Nephron progenitor cell (in vitro differentiated cells): ENCODE measurements at regions not wholly inside any gene's neighbourhood (a gene's known extent, or its start where the extent isn't known, plus 50 kb on each side); places are given as distances from the start of the nearest gene placed in this dataset.
A peak's percentile ranks its signal among the peaks of the same experiment; 100 is the strongest.

ENCODE experiments used
- DNase-seq: peaks from one replicate; pipeline ENCODE4 v3.0.0; 2021
- H3K27ac Mint-ChIP-seq: 2 replicates; pipeline ENCODE4 v1.8.0; 2021; ENCODE audit warnings: mild to moderate bottlenecking, moderate library complexity, mixed read lengths
- H3K27me3 Mint-ChIP-seq: 2 replicates; pipeline ENCODE4 v1.8.0; 2021; ENCODE audit warnings: mild to moderate bottlenecking, low read depth, mixed read lengths; ENCODE audit not compliant: poor library complexity
- H3K36me3 Mint-ChIP-seq: 2 replicates; pipeline ENCODE4 v1.8.0; 2021; ENCODE audit warnings: low read depth, mixed read lengths
- H3K4me1 Mint-ChIP-seq: 2 replicates; pipeline ENCODE4 v1.8.0; 2021; ENCODE audit warnings: mixed read lengths
- H3K4me3 Mint-ChIP-seq: 2 replicates; pipeline ENCODE4 v1.8.0; 2021; ENCODE audit warnings: mild to moderate bottlenecking, moderate library complexity, mixed read lengths
- H3K9me3 Mint-ChIP-seq: 2 replicates; pipeline ENCODE4 v1.8.0; 2021; ENCODE audit warnings: mild to moderate bottlenecking, moderate library complexity, mixed read lengths
- TF ChIP-seq, protein P1 (sequence below): fragments of 200-600 bp; sonication (generic); IDR thresholded peaks from 2 replicates; pipeline ENCODE4 v1.5.0; 2021; ENCODE audit warnings: antibody characterized with exemption

DNA sequence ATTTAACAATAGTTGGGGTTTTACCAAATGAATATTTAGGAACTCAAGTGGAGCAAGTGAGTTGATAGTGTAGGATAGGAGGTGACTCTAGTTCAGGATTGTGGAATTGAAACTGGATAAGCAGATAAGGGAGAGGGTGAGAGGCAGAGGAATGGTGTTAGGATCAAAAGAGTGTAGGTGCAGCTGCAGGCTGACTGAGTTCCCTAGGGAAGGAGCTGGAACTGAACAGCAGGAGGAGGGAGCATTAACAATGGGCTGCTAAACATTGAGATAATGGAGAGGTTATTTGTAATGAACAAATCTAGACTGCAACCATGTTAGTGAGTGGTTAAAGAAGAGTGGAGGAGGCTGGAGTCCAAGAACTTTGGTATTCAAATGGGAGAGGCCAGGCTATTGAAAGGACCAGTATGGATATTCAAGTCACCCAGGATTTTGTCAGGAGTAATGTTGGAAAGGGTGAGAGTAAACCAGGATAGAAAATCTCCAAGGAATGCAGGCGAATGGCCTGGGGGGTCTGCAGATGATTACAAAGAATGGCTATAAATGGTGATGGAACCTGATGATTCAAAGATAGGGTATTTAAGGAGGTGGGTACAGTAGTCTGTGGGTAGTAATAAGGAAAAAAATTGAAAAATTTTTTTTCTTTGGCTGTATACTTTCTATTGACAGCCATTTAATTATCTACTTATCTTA lies 497.1 kb upstream of the TENM3 start:
- Mint-ChIP-seq H3K36me3 (no peaks in the 10 kb centered on the region), H3K27ac (no peak overlapping the region), H3K4me3 (no peak overlapping the region), H3K9me3 (peaks cover 4% of the 10 kb centered on the region), H3K4me1 (no peaks in the 10 kb centered on the region), H3K27me3 (no peaks in the 10 kb centered on the region)
- DNase-seq = no peak
- TF ChIP-seq, protein P1, sequence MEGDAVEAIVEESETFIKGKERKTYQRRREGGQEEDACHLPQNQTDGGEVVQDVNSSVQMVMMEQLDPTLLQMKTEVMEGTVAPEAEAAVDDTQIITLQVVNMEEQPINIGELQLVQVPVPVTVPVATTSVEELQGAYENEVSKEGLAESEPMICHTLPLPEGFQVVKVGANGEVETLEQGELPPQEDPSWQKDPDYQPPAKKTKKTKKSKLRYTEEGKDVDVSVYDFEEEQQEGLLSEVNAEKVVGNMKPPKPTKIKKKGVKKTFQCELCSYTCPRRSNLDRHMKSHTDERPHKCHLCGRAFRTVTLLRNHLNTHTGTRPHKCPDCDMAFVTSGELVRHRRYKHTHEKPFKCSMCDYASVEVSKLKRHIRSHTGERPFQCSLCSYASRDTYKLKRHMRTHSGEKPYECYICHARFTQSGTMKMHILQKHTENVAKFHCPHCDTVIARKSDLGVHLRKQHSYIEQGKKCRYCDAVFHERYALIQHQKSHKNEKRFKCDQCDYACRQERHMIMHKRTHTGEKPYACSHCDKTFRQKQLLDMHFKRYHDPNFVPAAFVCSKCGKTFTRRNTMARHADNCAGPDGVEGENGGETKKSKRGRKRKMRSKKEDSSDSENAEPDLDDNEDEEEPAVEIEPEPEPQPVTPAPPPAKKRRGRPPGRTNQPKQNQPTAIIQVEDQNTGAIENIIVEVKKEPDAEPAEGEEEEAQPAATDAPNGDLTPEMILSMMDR = no peak

DNA sequence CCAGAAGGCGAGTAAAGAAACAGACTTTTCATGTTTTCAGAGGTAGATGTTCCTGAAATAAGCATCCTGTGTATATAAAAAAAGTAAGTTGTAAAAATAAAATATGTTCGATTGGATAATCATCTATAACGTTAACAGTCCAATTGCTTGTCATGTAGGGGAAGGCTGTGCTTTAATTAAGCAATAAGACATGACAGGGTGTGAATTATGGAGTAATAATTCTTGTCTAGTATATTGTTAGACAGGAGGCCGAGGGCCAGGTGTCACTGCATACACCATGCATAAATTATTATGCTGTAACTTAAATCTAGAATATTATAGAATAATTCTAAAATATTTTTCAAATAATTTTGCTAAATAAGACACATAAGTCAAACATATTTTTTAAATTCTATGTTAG lies 494.6 kb upstream of the TENM3 start:
- H3K4me1 Mint-ChIP-seq = no peaks in the 10 kb centered on the region
- TF ChIP-seq, protein P1 = no peak
- no peak overlapping the region for H3K27ac Mint-ChIP-seq
- H3K4me3 Mint-ChIP-seq = no peak overlapping the region
- DNase-seq = no peak
- H3K36me3 Mint-ChIP-seq = no peaks in the 10 kb centered on the region
- no peaks in the 10 kb centered on the region for H3K27me3 Mint-ChIP-seq
- no peaks in the 10 kb centered on the region for H3K9me3 Mint-ChIP-seq

DNA sequence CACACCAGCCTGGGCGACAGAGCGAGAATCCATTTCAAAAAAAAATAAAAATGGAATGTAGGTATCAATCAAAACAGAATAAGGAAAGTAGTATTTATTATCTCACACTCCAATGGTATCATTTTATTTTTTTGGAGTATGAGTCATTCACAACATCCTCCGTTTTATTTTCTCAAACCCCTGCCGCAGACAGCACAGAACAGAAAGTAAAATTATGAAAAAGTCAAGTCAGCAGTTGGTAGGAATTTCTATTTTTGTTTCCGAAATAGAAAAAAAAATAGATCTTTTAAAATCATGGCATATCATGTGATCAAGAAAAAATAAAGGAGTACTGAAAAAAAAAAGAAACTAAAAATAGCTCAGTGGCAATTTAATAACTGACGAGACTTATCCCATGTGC lies 490.7 kb upstream of the TENM3 start:
- DNase-seq = no peak
- H3K27ac Mint-ChIP-seq = no peak overlapping the region
- no peaks in the 10 kb centered on the region for H3K9me3 Mint-ChIP-seq
- no peak overlapping the region for H3K4me3 Mint-ChIP-seq
- no peaks in the 10 kb centered on the region for H3K36me3 Mint-ChIP-seq
- peaks cover 19% of the 10 kb centered on the region for H3K4me1 Mint-ChIP-seq
- H3K27me3 Mint-ChIP-seq = no peaks in the 10 kb centered on the region
- TF ChIP-seq, protein P1 = no peak

DNA sequence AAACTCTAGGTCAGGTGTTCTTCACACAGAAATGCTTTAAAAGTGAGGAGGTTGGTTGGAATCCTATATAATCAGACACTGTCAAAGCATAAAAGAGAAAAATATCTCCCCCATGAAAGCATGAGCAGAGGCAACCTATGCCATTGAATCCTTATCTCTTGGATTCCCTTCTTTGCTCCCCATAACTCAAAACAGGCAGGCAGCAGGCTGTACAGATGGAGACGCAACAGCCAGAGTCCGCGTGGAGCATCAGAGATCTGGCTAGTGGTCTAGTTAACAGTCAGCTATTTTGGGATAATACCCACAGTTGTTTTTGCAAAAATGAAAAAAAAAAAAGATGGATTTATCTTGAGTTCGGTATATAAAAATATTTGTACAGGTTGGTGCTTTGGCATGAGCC lies 490.0 kb upstream of the TENM3 start:
- Mint-ChIP-seq H3K36me3 (no peaks in the 10 kb centered on the region), H3K27ac (no peak overlapping the region)

DNA sequence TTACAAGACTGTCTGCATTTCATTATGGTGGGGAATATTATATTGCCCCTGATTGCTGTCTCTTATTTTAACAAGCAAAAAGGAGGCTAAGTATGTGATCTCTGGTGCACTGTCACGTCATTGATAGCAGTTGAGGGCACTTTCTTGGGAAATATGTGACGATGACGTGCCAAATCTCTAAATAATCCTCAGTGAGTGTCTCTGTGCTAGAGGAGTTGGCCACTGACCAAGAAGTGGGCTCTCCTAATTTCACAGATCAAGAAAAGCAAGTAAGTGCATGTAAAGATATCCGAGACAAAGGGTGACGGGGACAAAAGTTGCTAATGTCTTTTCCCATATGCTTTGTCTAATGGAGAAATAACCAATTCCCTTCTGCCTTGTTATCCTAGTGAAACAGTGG lies 487.4 kb upstream of the TENM3 start:
- TF ChIP-seq, protein P1 = no peak
- no peak overlapping the region for H3K4me3 Mint-ChIP-seq
- H3K27ac Mint-ChIP-seq = no peak overlapping the region
- DNase-seq = no peak
- H3K9me3 Mint-ChIP-seq = no peaks in the 10 kb centered on the region
- H3K36me3 Mint-ChIP-seq = no peaks in the 10 kb centered on the region
- peaks cover 27% of the 10 kb centered on the region for H3K4me1 Mint-ChIP-seq
- H3K27me3 Mint-ChIP-seq = no peaks in the 10 kb centered on the region

More for the DNA sequence above, 490.0 kb upstream of the TENM3 start:
- Mint-ChIP-seq H3K9me3 (no peaks in the 10 kb centered on the region), H3K27me3 (no peaks in the 10 kb centered on the region), H3K4me1 (peaks cover 26% of the 10 kb centered on the region), H3K4me3 (no peak overlapping the region)
- TF ChIP-seq, protein P1 = no peak
- DNase-seq = no peak

DNA sequence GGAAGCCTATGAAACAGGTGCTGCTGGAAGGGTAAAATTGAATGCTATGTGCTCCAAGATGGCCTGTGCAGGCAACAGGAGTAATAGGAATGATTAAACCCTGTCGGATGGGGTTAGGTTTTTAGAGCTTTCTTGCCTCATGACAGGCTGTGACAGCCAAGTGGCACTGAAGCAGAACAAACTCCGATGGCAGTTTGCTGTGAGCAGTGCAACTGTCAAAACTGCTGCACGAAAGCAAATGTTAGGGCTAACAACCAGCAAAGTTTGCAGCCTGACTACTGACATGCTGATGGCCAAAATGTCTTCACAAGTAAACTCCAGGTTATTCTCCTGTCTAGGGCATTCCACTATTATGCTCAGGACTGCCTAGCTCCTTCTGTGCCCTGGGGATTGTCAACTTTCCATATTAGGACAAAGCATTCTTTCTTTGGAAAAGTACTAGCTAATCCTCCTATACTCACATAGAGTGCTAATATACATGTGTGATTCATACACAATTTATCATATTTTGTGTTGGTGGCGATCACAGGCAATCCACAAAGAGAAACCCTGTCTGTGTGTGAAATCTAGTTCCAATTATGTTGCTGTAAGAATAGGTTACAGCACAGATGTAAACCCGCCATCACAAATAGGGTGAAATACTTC lies 486.6 kb upstream of the TENM3 start:
- Mint-ChIP-seq H3K4me3 (no peak overlapping the region), H3K27ac (no peak overlapping the region), H3K4me1 (peaks cover 27% of the 10 kb centered on the region), H3K27me3 (no peaks in the 10 kb centered on the region), H3K9me3 (no peaks in the 10 kb centered on the region), H3K36me3 (no peaks in the 10 kb centered on the region)
- DNase-seq = peak; percentile 8
- TF ChIP-seq, protein P1 = no peak
